ENCODE measurements at regions not wholly inside any gene's neighbourhood (a gene's known extent, or its start where the extent isn't known, plus 50 kb on each side); places are given as distances from the start of the nearest gene placed in this dataset.

- no peaks in the 10 kb centered on the region for H3K4me1 ChIP-seq
- intact Hi-C loops (cut with DNase I; ENCODE audit: low total_unique reads): no loop called here
- WGBS, 5 donors: 66 to 94% (median 84%) methylated on average over 3 of the region's 3 CpGs
- no peaks in the 10 kb centered on the region for H3K9me3 ChIP-seq
- H3K36me3 ChIP-seq: no peaks in the 10 kb centered on the region
- no peak for TF ChIP-seq POLR2A (IDR thresholded peaks at IDR 0.05)
- TF ChIP-seq CTCF (IDR thresholded peaks at IDR 0.05 in 8 of 11, conservative IDR thresholded peaks at IDR 0.05 in 3 of 11): no peak
- no peak for TF ChIP-seq POLR2AphosphoS5 (IDR thresholded peaks at IDR 0.05)
- H3K27ac ChIP-seq: no peak overlapping the region
- DNase-seq: no peak
- no peak overlapping the region for H3K4me3 ChIP-seq
- peaks cover 0 to 34% (median 0%) of the 10 kb centered on the region in 7 donors for H3K27me3 ChIP-seq (replicated peaks in 1 of 7)
Observed at GRCh38 chr10:111158595-111158994, 81.8 kb downstream of the ADRA2A start.

GRCh38 chr10:111161109-111161874 lies 84.5 kb downstream of the ADRA2A start:
- Histone ChIP-seq H3K9me3 (peaks cover 0 to 7% (median 0%) of the 10 kb centered on the region in 8 donors), H3K27me3 (replicated peaks in 1 of 7) (peaks cover 0 to 23% (median 0%) of the 10 kb centered on the region in 7 donors), H3K4me3 (no peak overlapping the region), H3K27ac (no peak overlapping the region), H3K36me3 (no peaks in the 10 kb centered on the region), H3K4me1 (no peaks in the 10 kb centered on the region)
- WGBS, 5 donors: 56 to 77% (median 73%) methylated on average over 7 of the region's 7 CpGs
- TF ChIP-seq CTCF (IDR thresholded peaks at IDR 0.05 in 8 of 11, conservative IDR thresholded peaks at IDR 0.05 in 3 of 11) (no peak), POLR2A (IDR thresholded peaks at IDR 0.05) (no peak), POLR2AphosphoS5 (IDR thresholded peaks at IDR 0.05) (no peak)
- intact Hi-C loops (cut with DNase I; ENCODE audit: low total_unique reads): no loop called here
- DNase-seq: no peak

- H3K27ac ChIP-seq: no peak overlapping the region
- TF ChIP-seq CTCF (IDR thresholded peaks at IDR 0.05 in 8 of 11, conservative IDR thresholded peaks at IDR 0.05 in 3 of 11) (no peak), POLR2A (IDR thresholded peaks at IDR 0.05) (no peak), POLR2AphosphoS5 (IDR thresholded peaks at IDR 0.05) (no peak)
- H3K4me3 ChIP-seq: no peak overlapping the region
- H3K4me1 ChIP-seq: no peaks in the 10 kb centered on the region
- WGBS, 5 donors: 72 to 93% (median 80%) methylated on average over 1 of the region's 1 CpG
- H3K9me3 ChIP-seq: peaks cover 0 to 14% (median 0%) of the 10 kb centered on the region in 8 donors
- intact Hi-C loops (cut with DNase I; ENCODE audit: low total_unique reads): no loop called here
- no peaks in the 10 kb centered on the region for H3K27me3 ChIP-seq (replicated peaks in 1 of 7)
- no peaks in the 10 kb centered on the region for H3K36me3 ChIP-seq
- no peak for DNase-seq
Observed at GRCh38 chr10:111171183-111171582, 94.4 kb downstream of the ADRA2A start.

- H3K9me3 ChIP-seq: no peaks in the 10 kb centered on the region
- TF ChIP-seq POLR2A (IDR thresholded peaks at IDR 0.05): no peak
- intact Hi-C loops (cut with DNase I; ENCODE audit: low total_unique reads): no loop called here
- H3K4me1 ChIP-seq: no peaks in the 10 kb centered on the region
- no peaks in the 10 kb centered on the region for H3K36me3 ChIP-seq
- peaks cover 0 to 4% (median 0%) of the 10 kb centered on the region in 7 donors for H3K27me3 ChIP-seq (replicated peaks in 1 of 7)
- no peak overlapping the region for H3K27ac ChIP-seq
- no peak overlapping the region for H3K4me3 ChIP-seq
- WGBS, 5 donors: 65 to 76% (median 69%) methylated on average over 3 of the region's 3 CpGs
- DNase-seq: no peak
Observed at GRCh38 chr10:111175787-111176186, 99.0 kb downstream of the ADRA2A start.

All from spleen (tissue), 11 donors.